ENCODE measurements at regions not wholly inside any gene's neighbourhood (a gene's known extent, or its start where the extent isn't known, plus 50 kb on each side); places are given as distances from the start of the nearest gene placed in this dataset.

- no peak for TF ChIP-seq GATA3 (IDR thresholded peaks at IDR 0.05; ENCODE audit: low read depth, low read length)
- no peak for TF ChIP-seq GATA2 (IDR thresholded peaks at IDR 0.05; ENCODE audit: low read depth, low read length)
Observed at GRCh38 chr20:43839793-43840199, 74.9 kb upstream of the TOX2 start.
